ENCODE measurements at regions not wholly inside any gene's neighbourhood (a gene's known extent, or its start where the extent isn't known, plus 50 kb on each side); places are given as distances from the start of the nearest gene placed in this dataset.

GRCh38 chr19:28495046-28495445, 717.9 kb downstream of the UQCRFS1 start:
- DNase-seq = no peak

DNA sequence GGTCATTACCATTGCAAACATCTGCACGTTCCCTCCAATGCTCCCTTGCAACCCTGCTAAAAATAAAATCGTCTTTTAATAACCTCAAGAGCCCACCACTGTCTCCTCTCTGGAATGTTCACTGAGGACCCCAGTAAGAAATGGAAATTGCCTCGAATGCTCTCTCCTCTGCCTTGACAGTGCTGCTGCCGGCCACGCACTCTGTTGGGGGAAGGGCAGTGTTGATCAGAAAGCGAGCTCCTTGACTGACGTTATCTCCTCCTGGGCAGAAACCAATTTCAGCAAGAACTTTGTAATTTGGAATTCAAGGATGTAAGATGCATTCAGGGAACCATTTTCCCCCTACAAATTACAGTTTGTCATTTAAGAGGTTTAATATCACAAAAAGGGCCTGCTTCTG, 718.5 kb downstream of the UQCRFS1 start:
- DNase-seq = no peak

GRCh38 chr19:28493884-28494283, 719.1 kb downstream of the UQCRFS1 start:
- no peak for DNase-seq

GRCh38 chr19:28492621-28493020, 720.3 kb downstream of the UQCRFS1 start:
- no peak for DNase-seq

DNA sequence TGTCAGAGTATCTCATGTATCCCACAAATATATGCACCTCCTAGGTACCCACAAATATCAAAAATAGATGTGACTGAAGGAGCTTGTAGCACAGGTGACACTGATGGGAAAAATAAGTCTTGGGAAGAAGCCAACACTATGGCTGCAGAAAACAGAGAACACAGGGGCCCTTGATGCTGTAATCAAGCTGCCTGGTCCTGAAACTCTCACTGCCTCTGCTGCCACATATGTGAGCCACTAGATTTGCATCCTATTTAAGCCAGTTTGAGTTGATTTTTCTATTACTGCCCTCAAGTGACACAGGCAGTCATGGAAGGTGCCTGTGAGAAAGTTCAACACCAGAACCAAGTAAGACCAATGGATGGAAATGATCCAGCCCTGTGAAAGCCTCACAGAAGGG, 720.8 kb downstream of the UQCRFS1 start:
- DNase-seq = no peak

GRCh38 chr19:28489776-28490175, 723.2 kb downstream of the UQCRFS1 start:
- no peak for DNase-seq

- DNase-seq = no peak
These were observed 723.8 kb downstream of the UQCRFS1 start for GRCh38 chr19:28489126-28489660.

DNA sequence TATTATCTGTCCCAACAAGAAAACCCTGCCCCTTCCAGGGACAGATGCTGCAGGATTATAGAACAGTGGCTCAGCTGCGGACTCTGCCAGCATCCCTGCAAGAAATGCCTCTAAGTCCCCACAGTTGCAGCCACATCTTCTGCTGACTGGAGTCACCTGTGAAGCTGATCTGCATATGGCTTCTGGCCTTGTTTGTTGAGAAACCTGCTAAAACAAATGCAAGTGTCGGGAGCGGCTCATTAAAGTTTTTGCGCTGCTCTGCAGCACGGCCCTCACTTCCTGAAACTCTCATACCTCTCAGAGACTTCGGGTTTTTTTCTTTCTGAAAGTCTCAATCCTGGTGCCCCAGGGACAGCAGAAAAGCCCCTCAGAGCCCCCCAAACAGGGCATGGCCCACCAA, 725.0 kb downstream of the UQCRFS1 start:
- no peak for DNase-seq

- DNase-seq = no peak
These were observed 726.0 kb downstream of the UQCRFS1 start for GRCh38 chr19:28486926-28487325.

- no peak for DNase-seq
These were observed 726.5 kb downstream of the UQCRFS1 start for GRCh38 chr19:28486473-28486872.

DNA sequence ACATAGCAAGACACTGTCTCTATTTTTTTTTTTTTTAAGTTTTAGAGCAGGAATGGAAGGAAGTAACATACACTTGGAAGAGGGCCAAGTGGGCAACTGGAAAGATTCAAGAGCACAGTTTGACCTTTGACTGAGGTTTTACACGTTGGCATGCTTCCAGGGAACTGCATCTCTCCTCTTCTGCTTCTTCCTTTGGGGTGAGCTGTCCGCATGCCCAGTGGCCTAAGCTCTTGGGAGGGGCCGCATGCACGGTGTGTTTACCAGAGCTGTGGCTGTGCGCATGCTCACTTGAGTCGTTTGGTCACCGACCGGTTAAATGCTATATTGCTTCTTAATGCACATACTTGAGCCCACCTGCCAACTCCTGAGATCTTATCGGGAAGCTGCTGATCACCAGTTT, 727.7 kb downstream of the UQCRFS1 start:
- no peak for DNase-seq

DNA sequence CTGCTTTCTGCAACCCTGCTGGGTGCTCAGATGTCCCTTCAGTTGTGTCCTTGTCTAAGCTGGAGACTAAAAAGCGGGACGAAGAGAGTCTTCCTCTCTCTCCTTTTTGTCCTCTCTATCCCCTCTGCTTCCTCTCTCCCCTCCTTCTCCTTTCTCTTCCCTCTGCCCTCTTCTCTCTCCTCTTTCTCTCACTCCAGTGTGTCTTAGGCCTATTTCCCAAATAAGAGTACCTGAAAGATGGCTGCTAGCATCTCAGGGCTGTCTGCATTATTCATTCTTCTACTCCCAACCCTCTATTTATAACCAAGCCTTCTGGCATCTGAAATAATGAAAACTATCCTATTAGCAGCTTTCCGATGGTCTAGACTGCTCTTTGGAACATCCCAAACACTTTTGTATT, 729.8 kb downstream of the UQCRFS1 start:
- DNase-seq = no peak

DNA sequence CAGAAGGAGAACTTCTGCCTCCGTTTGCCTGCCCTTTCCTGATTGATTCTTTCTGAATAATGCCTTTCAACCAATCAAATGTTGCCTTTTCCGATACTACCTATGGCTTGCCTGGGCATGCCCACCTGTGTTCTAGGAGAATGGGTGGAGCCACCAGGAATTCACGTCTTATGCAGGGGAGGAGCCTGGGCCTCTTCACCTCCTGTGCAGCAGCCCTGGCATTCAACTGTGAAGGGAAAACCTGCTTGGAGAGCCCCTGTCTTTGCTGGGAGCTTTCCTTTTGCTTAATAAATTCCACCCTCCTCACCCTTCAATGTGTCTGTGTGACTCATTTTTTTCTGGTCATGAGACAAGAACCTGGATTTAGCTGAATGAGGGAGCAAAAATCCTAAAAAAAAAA, 730.7 kb downstream of the UQCRFS1 start:
- no peak for DNase-seq

GRCh38 chr19:28481674-28482073, 731.3 kb downstream of the UQCRFS1 start:
- no peak for DNase-seq

DNA sequence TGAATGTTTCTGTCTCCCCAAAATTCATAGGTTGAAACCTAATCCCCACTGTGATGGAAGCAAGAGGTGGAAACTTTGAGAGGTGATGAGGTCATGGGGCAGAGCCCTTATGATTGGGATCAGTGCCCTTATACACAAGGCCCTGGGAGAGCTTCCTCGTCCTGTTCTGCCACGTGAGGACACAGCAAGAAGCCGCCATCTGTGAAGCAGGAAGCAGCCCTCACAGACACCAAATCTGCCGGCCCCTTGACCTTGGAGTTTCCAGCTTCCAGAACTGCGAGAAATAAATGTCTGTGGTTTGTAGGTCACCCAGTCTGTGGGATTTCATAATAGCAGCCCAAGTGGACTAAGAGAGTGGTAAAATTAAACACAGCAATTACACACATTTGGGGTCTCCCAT, 737.4 kb downstream of the UQCRFS1 start:
- no peak for DNase-seq

DNA sequence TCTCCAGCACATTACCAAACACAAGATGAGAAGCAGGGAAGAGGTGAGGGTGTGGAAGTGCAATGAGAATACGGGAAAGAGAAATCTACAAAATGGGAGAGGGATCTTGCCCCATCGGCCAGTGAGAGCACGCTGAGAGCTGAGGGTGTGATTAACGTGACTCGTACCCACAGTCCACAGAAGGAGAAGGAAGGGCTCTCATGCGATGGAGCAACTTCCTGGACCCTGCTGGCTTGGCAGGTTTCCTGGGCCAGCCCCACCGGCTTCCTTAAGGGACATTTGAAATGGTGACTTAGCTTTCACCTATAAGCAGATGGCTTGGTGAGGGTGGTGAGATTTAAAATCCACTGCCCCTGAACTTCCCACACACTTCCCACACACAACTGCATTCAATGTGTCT, 740.1 kb downstream of the UQCRFS1 start:
- DNase-seq = no peak

DNA sequence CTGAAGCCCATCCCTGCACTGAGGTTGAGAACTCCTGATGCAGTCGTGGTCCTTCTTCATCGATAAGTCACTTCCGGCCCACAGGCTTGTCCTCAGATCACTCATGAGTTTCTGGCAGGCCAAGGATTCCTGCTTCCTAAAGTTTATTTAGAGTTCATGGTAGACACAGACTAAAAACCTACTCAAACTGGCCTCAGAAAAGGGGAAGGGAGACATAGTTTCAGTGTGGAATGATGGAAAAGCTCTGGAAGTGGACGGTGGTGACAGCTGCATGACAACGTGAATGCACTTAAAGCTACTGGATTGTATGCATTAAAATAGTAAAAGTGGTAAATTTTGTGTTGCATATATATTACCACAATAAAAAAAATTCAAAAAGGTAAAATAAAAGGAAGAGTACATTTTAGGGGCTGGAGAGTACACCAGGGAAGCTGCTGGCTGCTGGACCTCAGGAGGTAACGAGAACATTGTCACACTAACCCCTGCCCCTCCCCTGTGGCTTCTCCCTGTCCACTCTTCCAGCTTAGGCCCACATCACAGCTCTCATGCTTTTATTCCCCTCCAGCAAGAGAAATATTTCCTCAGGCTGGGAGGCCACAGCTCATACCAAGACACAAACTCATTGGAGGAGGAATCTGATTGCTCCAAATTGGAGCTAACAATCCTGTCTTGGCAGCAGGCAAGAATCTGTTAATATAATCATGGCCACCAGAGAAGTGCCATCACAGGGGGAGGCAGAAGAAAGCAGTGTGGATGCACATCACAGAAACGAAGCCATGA, 741.0 kb downstream of the UQCRFS1 start:
- no peak for DNase-seq

DNA sequence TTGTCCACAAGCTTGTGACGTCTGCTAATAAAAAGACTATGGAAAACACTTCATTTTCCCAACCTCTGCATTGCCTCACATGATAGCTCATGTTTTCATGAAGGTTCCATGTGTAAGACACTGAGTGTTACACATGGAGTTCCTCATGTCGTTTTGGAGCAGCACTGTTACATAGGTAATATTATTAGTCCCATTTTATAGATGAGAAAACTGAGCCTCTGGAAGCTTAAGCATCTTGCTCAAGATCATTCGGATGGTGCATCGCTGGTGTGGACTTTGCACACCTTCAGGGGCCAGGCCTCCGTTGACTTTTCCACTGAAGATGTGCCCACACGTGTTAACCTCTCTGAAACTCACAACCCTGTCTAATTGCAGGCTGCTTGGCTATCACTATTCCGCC, 743.4 kb downstream of the UQCRFS1 start:
- DNase-seq = no peak

- DNase-seq = peak; percentile 23
These were observed 744.1 kb downstream of the UQCRFS1 start for GRCh38 chr19:28468701-28469459.

- peak; percentile 39 for DNase-seq
These were observed 746.6 kb downstream of the UQCRFS1 start for GRCh38 chr19:28466107-28467045.

GRCh38 chr19:28465371-28466086, 747.4 kb downstream of the UQCRFS1 start:
- DNase-seq = no peak

DNA sequence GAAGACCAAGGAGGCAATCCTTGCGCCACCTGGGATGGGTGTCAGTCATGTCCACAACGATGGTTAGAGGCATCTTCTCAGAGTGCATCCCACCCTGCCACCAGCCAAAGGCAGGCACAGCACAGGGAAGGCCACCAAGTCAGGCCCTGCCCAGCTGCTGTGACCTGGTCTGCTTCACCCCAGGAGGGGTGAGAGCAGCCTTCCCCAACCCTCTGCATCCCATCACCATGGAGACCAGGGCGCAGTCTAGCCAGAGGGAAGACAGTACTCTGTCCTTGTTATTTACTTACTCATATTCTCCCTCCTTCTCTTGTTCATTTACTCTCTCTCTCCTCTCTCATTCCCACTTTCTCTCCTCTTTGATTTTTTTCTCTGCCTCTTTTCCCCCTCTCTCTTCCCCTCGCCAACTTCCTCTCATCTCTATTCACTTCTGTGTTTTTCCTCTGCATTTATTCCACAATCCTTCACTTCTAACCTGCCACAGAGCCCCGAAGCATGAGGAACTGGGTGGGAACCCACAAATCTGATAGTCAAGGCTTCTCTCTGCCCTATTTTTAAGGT, 749.4 kb downstream of the UQCRFS1 start:
- no peak for DNase-seq

Measured in fibroblast of skin of right quadriceps (primary cell).